Gastroesophageal sphincter (tissue), 4 donors: ENCODE measurements at regions not wholly inside any gene's neighbourhood (a gene's known extent, or its start where the extent isn't known, plus 50 kb on each side); places are given as distances from the start of the nearest gene placed in this dataset.

Experiments
- ATAC-seq: fragments of 150-250 bp; one replicate; pipeline ENCODE4 v1.9.1; 2016; ENCODE audit warnings: mild to moderate bottlenecking, moderate library complexity
- H3K27ac ChIP-seq, 4 donors: fragments of 200-600 bp; sonication (generic) in 3 of 4; 1 replicate in 3 of 4; 2 replicates in 1 of 4; pipeline ENCODE4 v1.5.1; 2016 to 2019
- H3K27me3 ChIP-seq: fragments of 200-600 bp; sonication (generic); one replicate; pipeline ENCODE4 v1.5.1; 2019
- H3K36me3 ChIP-seq, 2 donors: fragments of 200-600 bp; sonication (generic); one replicate each; pipeline ENCODE4 v1.5.1; 2019; ENCODE audit warnings: control low read depth in 1 of 2
- H3K4me1 ChIP-seq, 3 donors: fragments of 200-600 bp; sonication (generic); 1 replicate in 2 of 3; 2 replicates in 1 of 3; pipeline ENCODE4 v1.5.1; 2016 to 2019; ENCODE audit warnings: control low read depth in 2 of 3
- H3K4me3 ChIP-seq, 2 donors: fragments of 200-600 bp; sonication (generic); one replicate each; pipeline ENCODE4 v1.5.1; 2019; ENCODE audit warnings: mild to moderate bottlenecking in 1 of 2, moderate library complexity in 1 of 2
- H3K9me3 ChIP-seq, 3 donors: fragments of 200-600 bp; sonication (generic); one replicate each; pipeline ENCODE4 v1.5.1; 2017 to 2019; ENCODE audit warnings: control low read depth in 2 of 3
- EP300 ChIP-seq: sonication (generic); formaldehyde crosslinking; IDR thresholded peaks from one replicate; pipeline ENCODE4 v1.6.1; 2017; ENCODE audit warnings: antibody characterized with exemption, mild to moderate bottlenecking
- POLR2A ChIP-seq, 2 donors: fragments of 450-650 bp; IDR thresholded peaks; one replicate each; pipeline ENCODE4 v1.6.1; 2017; ENCODE audit warnings: antibody characterized with exemption in 2 of 2, mild to moderate bottlenecking in 2 of 2, moderate library complexity in 1 of 2
- POLR2AphosphoS5 ChIP-seq: sonication (generic); formaldehyde crosslinking; IDR thresholded peaks from one replicate; pipeline ENCODE4 v1.6.1; 2017; ENCODE audit warnings: antibody characterized with exemption
- WGBS, 2 donors: methylation state at CpG; one replicate each; pipeline ENCODE4 v1.1.5; 2018; ENCODE audit warnings: low coverage in 1 of 2; 5-methylcytosine and 5-hydroxymethylcytosine counted together
- TF ChIP-seq, protein P1 (sequence below), 4 experiments: fragments of 200-600 bp in 2 of 4; fragments of 450-650 bp in 2 of 4; sonication (generic) in 1 of 4; IDR thresholded peaks; one replicate each; pipeline ENCODE4 v1.5.1; 2017 to 2019; ENCODE audit warnings: antibody characterized with exemption in 4 of 4, mild to moderate bottlenecking in 2 of 4, moderate library complexity in 2 of 4

DNA sequence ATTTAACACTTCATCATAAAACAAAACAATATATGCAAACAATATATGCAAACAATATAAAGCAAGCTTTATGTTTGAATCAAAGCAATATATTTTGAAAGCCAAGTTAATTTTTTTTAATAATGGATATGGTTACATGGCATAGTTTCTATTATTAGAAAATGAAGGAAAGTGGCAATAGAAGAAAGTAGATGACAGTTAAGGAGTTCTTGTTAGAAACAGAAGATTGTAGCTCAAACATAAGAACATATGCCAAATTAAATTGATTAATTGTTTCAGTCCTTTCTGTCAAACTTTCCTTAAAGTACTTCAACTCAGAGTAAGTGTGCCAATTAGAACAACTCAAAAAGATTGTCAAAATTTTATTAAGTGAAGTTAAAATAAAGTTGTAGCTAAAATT lies 1248.3 kb downstream of the SLC16A7 start:
- TF ChIP-seq POLR2AphosphoS5 (no peak), EP300 (no peak), POLR2A (IDR thresholded peaks at IDR 0.05) (no peak)
- TF ChIP-seq, protein P1, sequence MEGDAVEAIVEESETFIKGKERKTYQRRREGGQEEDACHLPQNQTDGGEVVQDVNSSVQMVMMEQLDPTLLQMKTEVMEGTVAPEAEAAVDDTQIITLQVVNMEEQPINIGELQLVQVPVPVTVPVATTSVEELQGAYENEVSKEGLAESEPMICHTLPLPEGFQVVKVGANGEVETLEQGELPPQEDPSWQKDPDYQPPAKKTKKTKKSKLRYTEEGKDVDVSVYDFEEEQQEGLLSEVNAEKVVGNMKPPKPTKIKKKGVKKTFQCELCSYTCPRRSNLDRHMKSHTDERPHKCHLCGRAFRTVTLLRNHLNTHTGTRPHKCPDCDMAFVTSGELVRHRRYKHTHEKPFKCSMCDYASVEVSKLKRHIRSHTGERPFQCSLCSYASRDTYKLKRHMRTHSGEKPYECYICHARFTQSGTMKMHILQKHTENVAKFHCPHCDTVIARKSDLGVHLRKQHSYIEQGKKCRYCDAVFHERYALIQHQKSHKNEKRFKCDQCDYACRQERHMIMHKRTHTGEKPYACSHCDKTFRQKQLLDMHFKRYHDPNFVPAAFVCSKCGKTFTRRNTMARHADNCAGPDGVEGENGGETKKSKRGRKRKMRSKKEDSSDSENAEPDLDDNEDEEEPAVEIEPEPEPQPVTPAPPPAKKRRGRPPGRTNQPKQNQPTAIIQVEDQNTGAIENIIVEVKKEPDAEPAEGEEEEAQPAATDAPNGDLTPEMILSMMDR (IDR thresholded peaks at IDR 0.05) = no peak
- no peaks in the 10 kb centered on the region for H3K27me3 ChIP-seq
- no peak overlapping the region for H3K4me3 ChIP-seq
- no peak overlapping the region for H3K27ac ChIP-seq
- H3K4me1 ChIP-seq = peaks cover 0 to 5% (median 0%) of the 10 kb centered on the region in 3 donors
- H3K9me3 ChIP-seq = no peaks in the 10 kb centered on the region
- H3K36me3 ChIP-seq = no peaks in the 10 kb centered on the region
- ATAC-seq = no peak

DNA sequence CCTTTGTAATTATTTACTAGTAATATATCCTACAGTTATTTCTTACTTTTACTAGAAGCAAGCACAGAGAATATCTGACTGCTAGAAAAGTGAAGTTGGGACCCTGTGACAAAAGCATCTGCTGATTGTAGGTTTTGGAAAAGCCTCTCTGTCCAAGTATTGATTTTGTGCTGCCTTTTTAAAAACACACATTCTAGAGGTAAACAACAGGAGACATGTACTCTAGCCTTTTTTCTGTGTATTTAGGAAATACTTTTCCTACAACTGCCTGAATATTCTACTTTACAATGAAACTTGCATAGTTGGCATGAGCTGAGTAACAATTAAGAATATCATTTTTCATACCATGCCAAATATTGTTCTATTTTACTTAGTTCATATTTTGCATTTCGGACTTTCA lies 1249.0 kb downstream of the SLC16A7 start:
- Histone ChIP-seq H3K27me3 (no peaks in the 10 kb centered on the region), H3K36me3 (no peaks in the 10 kb centered on the region), H3K9me3 (no peaks in the 10 kb centered on the region), H3K27ac (no peak overlapping the region), H3K4me3 (no peak overlapping the region), H3K4me1 (peaks cover 0 to 5% (median 0%) of the 10 kb centered on the region in 3 donors)
- 64 to 92% methylated on average over 1 of the region's 1 CpG for WGBS, 2 donors
- TF ChIP-seq, protein P1 (IDR thresholded peaks at IDR 0.05) = no peak
- TF ChIP-seq EP300 (no peak), POLR2A (IDR thresholded peaks at IDR 0.05) (no peak), POLR2AphosphoS5 (no peak)
- ATAC-seq = no peak

DNA sequence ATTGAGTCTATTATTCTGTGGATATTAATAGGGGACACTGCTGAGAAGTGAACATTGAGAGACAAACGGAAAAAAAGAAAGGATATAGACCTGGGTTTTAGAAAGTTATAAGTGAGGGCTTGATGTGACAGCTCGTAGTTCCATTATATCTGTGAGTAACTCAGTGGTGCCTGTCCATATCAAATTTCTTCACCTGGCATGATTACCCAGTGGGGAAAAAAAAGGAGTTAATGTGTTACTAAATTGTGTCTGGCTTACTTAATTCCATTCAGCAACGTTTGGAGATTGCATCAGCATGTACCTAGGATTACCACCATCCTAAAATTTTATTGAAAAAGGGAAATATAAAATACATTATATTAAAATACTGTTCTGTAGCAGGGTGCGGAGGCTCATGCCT lies 1249.9 kb downstream of the SLC16A7 start:
- WGBS, 2 donors = 68 to 78% methylated on average over 4 of the region's 4 CpGs
- Histone ChIP-seq H3K9me3 (no peaks in the 10 kb centered on the region), H3K27ac (no peak overlapping the region), H3K27me3 (no peaks in the 10 kb centered on the region), H3K36me3 (no peaks in the 10 kb centered on the region), H3K4me1 (peaks cover 0 to 5% (median 0%) of the 10 kb centered on the region in 3 donors), H3K4me3 (no peak overlapping the region)
- no peak for TF ChIP-seq POLR2AphosphoS5
- TF ChIP-seq POLR2A (IDR thresholded peaks at IDR 0.05) = no peak
- TF ChIP-seq, protein P1 (IDR thresholded peaks at IDR 0.05) = no peak
- TF ChIP-seq EP300 = no peak
- ATAC-seq = no peak

DNA sequence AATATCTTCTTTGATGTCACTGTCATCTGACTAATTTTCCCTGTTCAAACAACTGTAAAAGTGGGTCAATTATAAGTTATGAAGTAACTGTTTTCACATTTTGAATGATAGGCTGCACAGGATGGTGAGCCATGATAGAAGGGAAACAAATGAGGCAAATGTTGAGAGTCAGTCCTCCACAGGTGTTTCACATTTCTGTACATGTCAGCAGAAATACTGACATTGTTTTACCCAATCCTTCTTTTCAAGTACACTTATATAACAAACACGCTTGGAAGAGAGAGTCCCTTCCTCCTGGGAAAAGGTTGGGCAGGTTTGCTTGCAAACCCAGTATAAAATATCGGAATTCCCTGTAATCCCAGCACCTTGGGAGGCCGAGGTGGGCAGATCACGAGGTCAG lies 1251.5 kb downstream of the SLC16A7 start:
- no peak for ATAC-seq
- H3K36me3 ChIP-seq = no peaks in the 10 kb centered on the region
- no peaks in the 10 kb centered on the region for H3K27me3 ChIP-seq
- H3K27ac ChIP-seq = no peak overlapping the region
- TF ChIP-seq, protein P1 (IDR thresholded peaks at IDR 0.05) = no peak
- TF ChIP-seq EP300 (no peak), POLR2A (IDR thresholded peaks at IDR 0.05) (no peak), POLR2AphosphoS5 (no peak)
- H3K4me1 ChIP-seq = peaks cover 0 to 5% (median 0%) of the 10 kb centered on the region in 3 donors
- H3K4me3 ChIP-seq = no peak overlapping the region
- H3K9me3 ChIP-seq = no peaks in the 10 kb centered on the region
- WGBS, 2 donors = 72% methylated on average over 2 of the region's 4 CpGs; no CpG with 5 or more reads in 1 of the 2 donors

DNA sequence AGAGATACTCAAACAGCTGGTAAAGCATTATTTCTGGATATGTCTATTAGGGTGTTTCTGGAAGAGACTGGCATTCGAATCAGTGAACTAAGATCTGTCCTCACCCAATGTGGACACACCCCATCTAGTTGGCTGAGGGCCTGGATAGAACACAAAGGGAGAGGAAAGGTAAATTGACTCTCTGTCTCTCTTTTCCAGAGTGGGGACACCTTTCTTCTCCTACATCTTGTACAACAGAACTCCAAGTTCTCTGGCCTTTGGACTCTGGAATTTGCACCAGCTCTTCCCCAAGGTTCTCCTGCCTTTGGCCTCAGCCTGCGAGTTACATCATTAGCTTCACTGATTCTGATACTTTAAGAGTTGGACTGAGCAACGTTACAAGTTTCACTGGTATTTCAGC lies 1253.9 kb downstream of the SLC16A7 start:
- TF ChIP-seq EP300 (no peak), POLR2AphosphoS5 (no peak), POLR2A (IDR thresholded peaks at IDR 0.05) (no peak)
- TF ChIP-seq, protein P1 (IDR thresholded peaks at IDR 0.05) = no peak
- Histone ChIP-seq H3K27me3 (no peaks in the 10 kb centered on the region), H3K9me3 (no peaks in the 10 kb centered on the region), H3K27ac (no peak overlapping the region), H3K4me1 (no peaks in the 10 kb centered on the region), H3K36me3 (no peaks in the 10 kb centered on the region), H3K4me3 (no peak overlapping the region)
- no peak for ATAC-seq
- 67 to 86% methylated on average over 1 to 3 of the region's 3 CpGs for WGBS, 2 donors
